ENCODE measurements at regions not wholly inside any gene's neighbourhood (a gene's known extent, or its start where the extent isn't known, plus 50 kb on each side); places are given as distances from the start of the nearest gene placed in this dataset.

DNA sequence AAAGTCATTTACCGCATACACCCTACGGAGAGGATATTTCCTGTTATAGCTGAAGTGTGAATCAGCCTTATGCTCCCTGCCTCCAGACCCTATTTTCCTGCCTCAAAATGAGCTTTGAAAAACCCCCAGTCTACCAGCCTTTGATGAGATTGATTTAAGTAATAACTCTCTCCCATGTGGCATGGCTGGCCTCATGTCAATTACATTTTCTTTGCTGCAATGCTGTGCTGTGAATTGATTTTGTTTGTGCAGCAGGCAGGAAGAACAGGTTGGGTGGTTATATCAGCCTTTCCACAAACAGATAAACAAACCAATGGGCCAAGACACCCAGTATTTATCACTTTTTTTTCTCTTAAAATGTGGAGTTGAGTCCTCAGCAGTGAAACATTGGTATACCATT lies 1105.5 kb upstream of the TMEM132C start:
- intact Hi-C loops (cut with micrococcal nuclease) (no loop called here), dilution Hi-C loops (cut with MboI; ENCODE audit: extremely low pct_ligation_motif_present, low sequenced_read_pairs) (no loop called here)
- no peaks in the 10 kb centered on the region for H3K36me3 ChIP-seq (ENCODE audit: control insufficient read depth in 2 of 2, extremely low read depth in 1 of 2, insufficient read depth in 2 of 2, low read length in 2 of 2)
- no peaks in the 10 kb centered on the region for H3K4me1 ChIP-seq (ENCODE audit: control insufficient read depth, extremely low read depth, insufficient read depth, low read length)
- POLR2A ChIA-PET: no interaction called here
- H3K9me1 ChIP-seq (replicated peaks; ENCODE audit: control insufficient read depth, extremely low read depth, insufficient read depth, low read length): no peaks in the 10 kb centered on the region
- no peaks in the 10 kb centered on the region for H3K27me3 ChIP-seq (ENCODE audit: control insufficient read depth in 2 of 2, insufficient read depth in 2 of 2, low read length in 2 of 2)
- H3K9ac ChIP-seq (replicated peaks; ENCODE audit: extremely low read depth, insufficient read depth, low read length): no peak overlapping the region
- H3K4me2 ChIP-seq (ENCODE audit: insufficient read depth, low read length): no peak overlapping the region
- no peaks in the 10 kb centered on the region for H3K79me2 ChIP-seq (ENCODE audit: control insufficient read depth, insufficient read depth, low read length)
- TF ChIP-seq POLR2AphosphoS5 (IDR thresholded peaks at IDR 0.05; ENCODE audit: insufficient read depth, low read depth, low read length) (no peak), MYC (IDR thresholded peaks at IDR 0.05; ENCODE audit: low read depth, low read length) (no peak), FOS (IDR thresholded peaks at IDR 0.05; ENCODE audit: borderline replicate concordance, insufficient read depth, low read length) (no peak), CTCF (IDR thresholded peaks at IDR 0.05; ENCODE audit: extremely low read depth in 1 of 2, insufficient read depth in 1 of 2, low read depth in 1 of 2, low read length in 2 of 2) (no peak), EZH2 (IDR thresholded peaks at IDR 0.05; ENCODE audit: borderline replicate concordance, low read depth, low read length, severe bottlenecking) (no peak), POLR2A (IDR thresholded peaks at IDR 0.05; ENCODE audit: low read depth, low read length) (no peak), JUN (IDR thresholded peaks at IDR 0.05; ENCODE audit: borderline replicate concordance, insufficient read depth, insufficient read length, low read depth) (no peak), MAX (IDR thresholded peaks at IDR 0.05; ENCODE audit: insufficient read depth, insufficient read length) (no peak), GATA2 (IDR thresholded peaks at IDR 0.05; ENCODE audit: insufficient read depth, insufficient read length, low read depth, low read length) (no peak)
- DNase-seq (ENCODE audit: low read depth, low spot score) (no peak), FAIRE-seq (no peak)
- CTCF ChIA-PET: no interaction called here
- H4K20me1 ChIP-seq (replicated peaks; ENCODE audit: control insufficient read depth, extremely low read depth, insufficient read depth, low read length): no peaks in the 10 kb centered on the region
- no peak overlapping the region for H2AFZ ChIP-seq (ENCODE audit: low read depth, low read length)
- no peak overlapping the region for H3K27ac ChIP-seq (ENCODE audit: insufficient read depth, low read depth, low read length)
- H3K9me3 ChIP-seq (replicated peaks; ENCODE audit: control insufficient read depth, insufficient read depth, low read length): no peaks in the 10 kb centered on the region
- H3K4me3 ChIP-seq (replicated peaks in 1 of 3; ENCODE audit: insufficient read depth in 1 of 3, low read depth in 1 of 3, low read length in 3 of 3): no peak overlapping the region
- BruUV-seq (replicated peaks): no TSS peak

All from endothelial cell of umbilical vein (primary cell).